GM19025 (cell line): ENCODE measurements at regions not wholly inside any gene's neighbourhood (a gene's known extent, or its start where the extent isn't known, plus 50 kb on each side); places are given as distances from the start of the nearest gene placed in this dataset.

Experiments used
- ATAC-seq: cut with Tn5 transposase; IDR thresholded peaks from one replicate; pipeline ENCODE4 v1.9.1; 2021; ENCODE audit warnings: mild to moderate bottlenecking, low read depth, moderate library complexity; ENCODE audit not compliant: unreplicated experiment

- no peak for ATAC-seq
These were observed 292.0 kb downstream of the NFKBIZ start for GRCh38 chr3:102141096-102141927.

- ATAC-seq, result no peak
These were observed 292.6 kb downstream of the NFKBIZ start for GRCh38 chr3:102141928-102142239.

GRCh38 chr3:102142379-102143060, 292.3 kb upstream of the ZPLD1 start:
- ATAC-seq, result no peak

- no peak for ATAC-seq
These were observed 291.3 kb upstream of the ZPLD1 start for GRCh38 chr3:102143536-102143935.

GRCh38 chr3:102144063-102144462, 290.8 kb upstream of the ZPLD1 start:
- ATAC-seq, result no peak

- ATAC-seq, result no peak
These were observed 286.0 kb upstream of the ZPLD1 start for GRCh38 chr3:102148598-102149337.

GRCh38 chr3:102151935-102152334, 282.9 kb upstream of the ZPLD1 start:
- ATAC-seq, result no peak

GRCh38 chr3:102156426-102156825, 278.4 kb upstream of the ZPLD1 start:
- ATAC-seq, result no peak

GRCh38 chr3:102158080-102158740, 276.6 kb upstream of the ZPLD1 start:
- ATAC-seq, result no peak

GRCh38 chr3:102159810-102160451, 274.9 kb upstream of the ZPLD1 start:
- ATAC-seq, result no peak

GRCh38 chr3:102161384-102162006, 273.3 kb upstream of the ZPLD1 start:
- no peak for ATAC-seq

- no peak for ATAC-seq
These were observed 272.6 kb upstream of the ZPLD1 start for GRCh38 chr3:102162251-102162650.

GRCh38 chr3:102163039-102163817, 271.6 kb upstream of the ZPLD1 start:
- ATAC-seq, result no peak

GRCh38 chr3:102163818-102164154, 271.0 kb upstream of the ZPLD1 start:
- ATAC-seq, result no peak

- no peak for ATAC-seq
These were observed 269.4 kb upstream of the ZPLD1 start for GRCh38 chr3:102165367-102165766.

GRCh38 chr3:102169915-102170479, 264.8 kb upstream of the ZPLD1 start:
- ATAC-seq, result no peak

- no peak for ATAC-seq
These were observed 264.3 kb upstream of the ZPLD1 start for GRCh38 chr3:102170545-102170944.

GRCh38 chr3:102174312-102174712, 260.5 kb upstream of the ZPLD1 start:
- ATAC-seq, result no peak

GRCh38 chr3:102174832-102175374, 259.9 kb upstream of the ZPLD1 start:
- no peak for ATAC-seq
